ENCODE measurements at regions not wholly inside any gene's neighbourhood (a gene's known extent, or its start where the extent isn't known, plus 50 kb on each side); places are given as distances from the start of the nearest gene placed in this dataset.

DNA sequence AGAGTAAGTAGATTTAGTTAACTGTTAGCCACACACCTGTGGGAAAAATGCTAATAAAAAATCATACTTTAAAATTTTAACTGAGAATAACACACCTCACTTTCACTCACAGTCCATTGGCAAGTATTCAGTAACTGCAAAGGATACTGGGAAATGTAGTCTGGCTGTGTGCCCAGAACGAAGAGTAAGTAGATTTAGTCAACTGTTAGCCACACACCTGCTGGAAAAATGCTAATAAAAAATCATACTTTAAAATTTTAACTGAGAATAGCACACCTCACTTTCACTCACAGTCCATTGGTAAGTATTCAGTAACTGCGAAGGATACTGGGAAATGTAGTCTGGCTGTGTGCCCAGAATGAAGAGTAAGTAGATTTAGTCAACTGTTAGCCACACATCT, 178.4 kb upstream of the NWD2 start:
- no peaks in the 10 kb centered on the region for H3K4me1 ChIP-seq (ENCODE audit: low read depth)

DNA sequence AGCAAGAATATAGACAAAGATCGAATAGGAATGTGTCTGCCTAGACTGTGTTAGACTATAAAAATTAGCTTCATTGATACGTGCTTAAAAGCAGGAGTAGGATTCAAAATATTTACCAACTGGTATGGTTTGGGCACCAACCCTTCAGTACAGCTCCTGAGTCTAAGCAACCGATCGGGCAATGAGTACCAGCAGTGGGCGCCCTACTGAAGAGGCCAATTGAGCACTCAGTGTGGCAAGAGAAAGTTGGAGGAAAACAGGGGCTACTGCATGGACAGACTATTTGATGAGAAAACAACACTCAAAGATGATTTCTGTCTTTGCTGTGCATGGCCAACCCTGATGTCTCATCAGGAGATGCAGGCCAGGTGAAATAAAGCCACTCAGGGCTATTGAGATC, 176.0 kb upstream of the NWD2 start:
- Histone ChIP-seq H3K9me3 (ENCODE audit: low read depth) (no peaks in the 10 kb centered on the region), H3K27ac (no peak overlapping the region), H3K36me3 (no peaks in the 10 kb centered on the region), H3K4me1 (ENCODE audit: low read depth) (no peaks in the 10 kb centered on the region), H3K27me3 (no peaks in the 10 kb centered on the region), H3K4me3 (no peak overlapping the region)
- DNase-seq (ENCODE audit: low read depth in 1 of 2, low spot score in 1 of 2): no peak
- no peak for TF ChIP-seq CTCF (IDR thresholded peaks at IDR 0.05; ENCODE audit: low read depth, low read length)

More for the DNA sequence above, 178.4 kb upstream of the NWD2 start:
- no peaks in the 10 kb centered on the region for H3K27me3 ChIP-seq
- H3K36me3 ChIP-seq: no peaks in the 10 kb centered on the region
- TF ChIP-seq CTCF (IDR thresholded peaks at IDR 0.05; ENCODE audit: low read depth, low read length): no peak
- no peak overlapping the region for H3K27ac ChIP-seq
- H3K9me3 ChIP-seq (ENCODE audit: low read depth): no peaks in the 10 kb centered on the region
- H3K4me3 ChIP-seq: no peak overlapping the region
- no peak for DNase-seq (ENCODE audit: low read depth in 1 of 2, low spot score in 1 of 2)

DNA sequence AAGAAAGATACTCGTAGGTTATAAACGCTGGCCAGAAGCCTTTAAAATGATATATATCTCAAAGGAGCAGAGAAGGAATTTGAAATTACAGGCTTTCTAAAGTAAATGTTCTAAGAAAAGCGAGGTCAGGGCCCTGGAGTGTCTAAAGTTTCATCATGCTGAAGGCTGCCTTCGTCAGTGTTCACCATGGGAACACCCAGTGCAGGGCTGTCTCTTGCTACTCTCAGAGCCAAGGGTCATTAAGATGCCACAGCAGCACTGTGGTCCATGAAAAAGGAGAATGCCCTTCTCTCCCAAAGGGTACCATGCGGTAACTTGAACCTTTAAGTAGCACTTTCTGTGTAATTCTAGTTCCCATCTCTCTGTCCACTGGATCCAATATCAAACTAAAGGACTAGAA, 174.5 kb upstream of the NWD2 start:
- H3K27me3 ChIP-seq: no peaks in the 10 kb centered on the region
- TF ChIP-seq CTCF (IDR thresholded peaks at IDR 0.05; ENCODE audit: low read depth, low read length): no peak
- H3K36me3 ChIP-seq: no peaks in the 10 kb centered on the region
- H3K9me3 ChIP-seq (ENCODE audit: low read depth): no peaks in the 10 kb centered on the region
- H3K4me3 ChIP-seq: no peak overlapping the region
- H3K27ac ChIP-seq: no peak overlapping the region
- no peak for DNase-seq (ENCODE audit: low read depth in 1 of 2, low spot score in 1 of 2)
- H3K4me1 ChIP-seq (ENCODE audit: low read depth): no peaks in the 10 kb centered on the region

GRCh38 chr4:37071576-37071975, 173.0 kb upstream of the NWD2 start:
- TF ChIP-seq CTCF (IDR thresholded peaks at IDR 0.05; ENCODE audit: low read depth, low read length): no peak
- no peaks in the 10 kb centered on the region for H3K4me1 ChIP-seq (ENCODE audit: low read depth)
- no peaks in the 10 kb centered on the region for H3K9me3 ChIP-seq (ENCODE audit: low read depth)
- H3K36me3 ChIP-seq: no peaks in the 10 kb centered on the region
- no peak overlapping the region for H3K27ac ChIP-seq
- no peak overlapping the region for H3K4me3 ChIP-seq
- H3K27me3 ChIP-seq: no peaks in the 10 kb centered on the region
- no peak for DNase-seq (ENCODE audit: low read depth in 1 of 2, low spot score in 1 of 2)

DNA sequence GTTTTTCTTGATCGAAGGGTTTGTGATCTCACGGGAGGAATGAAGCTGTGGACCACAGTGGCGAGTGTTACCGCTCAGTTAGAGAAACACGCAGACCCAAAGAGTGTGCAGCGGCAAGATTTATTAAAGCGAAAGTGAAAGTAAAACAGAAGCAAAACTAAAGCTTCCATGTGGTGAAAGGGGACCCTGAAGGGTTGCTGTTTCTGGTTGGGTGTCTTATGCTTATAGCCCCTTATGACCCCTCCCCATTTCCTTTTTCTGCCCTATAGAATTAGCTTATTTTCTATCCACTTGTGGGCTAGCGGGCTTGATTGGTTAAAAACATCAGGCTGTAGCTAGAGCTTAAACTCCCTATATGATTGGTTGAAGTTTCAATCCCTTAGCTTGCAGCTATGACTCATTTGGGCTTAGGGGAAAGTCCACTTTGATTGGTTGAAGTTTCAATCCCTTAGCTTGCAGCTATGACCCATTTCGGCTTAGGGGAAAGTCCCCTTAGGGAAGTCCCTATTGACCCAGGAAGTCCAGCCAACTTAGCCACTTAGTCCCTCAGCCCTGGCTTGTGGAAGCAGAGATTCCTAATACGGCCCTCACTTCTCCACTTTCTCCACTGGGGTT, 171.2 kb upstream of the NWD2 start:
- no peak for TF ChIP-seq CTCF (IDR thresholded peaks at IDR 0.05; ENCODE audit: low read depth, low read length)
- DNase-seq (ENCODE audit: low read depth in 1 of 2, low spot score in 1 of 2): no peak
- Histone ChIP-seq H3K27ac (no peak overlapping the region), H3K4me1 (ENCODE audit: low read depth) (no peaks in the 10 kb centered on the region), H3K36me3 (no peaks in the 10 kb centered on the region), H3K27me3 (no peaks in the 10 kb centered on the region), H3K4me3 (no peak overlapping the region), H3K9me3 (ENCODE audit: low read depth) (no peaks in the 10 kb centered on the region)

GRCh38 chr4:37082912-37083311, 161.6 kb upstream of the NWD2 start:
- DNase-seq (ENCODE audit: low read depth in 1 of 2, low spot score in 1 of 2): no peak
- no peak for TF ChIP-seq CTCF (IDR thresholded peaks at IDR 0.05; ENCODE audit: low read depth, low read length)
- Histone ChIP-seq H3K27ac (no peak overlapping the region), H3K4me1 (ENCODE audit: low read depth) (no peaks in the 10 kb centered on the region), H3K4me3 (no peak overlapping the region), H3K9me3 (ENCODE audit: low read depth) (no peaks in the 10 kb centered on the region), H3K27me3 (no peaks in the 10 kb centered on the region), H3K36me3 (no peaks in the 10 kb centered on the region)
